ENCODE measurements at regions not wholly inside any gene's neighbourhood (a gene's known extent, or its start where the extent isn't known, plus 50 kb on each side); places are given as distances from the start of the nearest gene placed in this dataset.

DNA sequence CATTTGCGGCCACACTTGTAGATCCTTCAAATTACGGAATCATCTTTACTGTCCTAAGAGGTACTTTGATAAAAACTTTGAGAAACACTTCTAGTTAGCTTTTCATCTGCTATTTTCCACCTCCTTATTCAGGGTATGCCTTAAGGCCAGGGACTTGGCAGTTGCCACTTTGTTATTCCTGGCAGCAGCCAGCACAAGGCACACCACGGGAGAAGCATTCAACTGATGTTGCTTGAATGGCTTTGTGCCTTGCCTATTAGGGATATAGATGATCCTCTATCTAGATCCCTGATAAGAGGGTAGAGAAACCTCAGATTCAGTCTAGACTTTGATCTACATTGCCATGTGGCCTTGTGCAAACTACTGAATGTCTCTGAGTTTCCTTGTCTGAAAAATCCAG, 70.3 kb upstream of the EPHA4 start:
- DNase-seq (ENCODE audit: insufficient read length, low spot score), result no peak
- FAIRE-seq, result no peak

DNA sequence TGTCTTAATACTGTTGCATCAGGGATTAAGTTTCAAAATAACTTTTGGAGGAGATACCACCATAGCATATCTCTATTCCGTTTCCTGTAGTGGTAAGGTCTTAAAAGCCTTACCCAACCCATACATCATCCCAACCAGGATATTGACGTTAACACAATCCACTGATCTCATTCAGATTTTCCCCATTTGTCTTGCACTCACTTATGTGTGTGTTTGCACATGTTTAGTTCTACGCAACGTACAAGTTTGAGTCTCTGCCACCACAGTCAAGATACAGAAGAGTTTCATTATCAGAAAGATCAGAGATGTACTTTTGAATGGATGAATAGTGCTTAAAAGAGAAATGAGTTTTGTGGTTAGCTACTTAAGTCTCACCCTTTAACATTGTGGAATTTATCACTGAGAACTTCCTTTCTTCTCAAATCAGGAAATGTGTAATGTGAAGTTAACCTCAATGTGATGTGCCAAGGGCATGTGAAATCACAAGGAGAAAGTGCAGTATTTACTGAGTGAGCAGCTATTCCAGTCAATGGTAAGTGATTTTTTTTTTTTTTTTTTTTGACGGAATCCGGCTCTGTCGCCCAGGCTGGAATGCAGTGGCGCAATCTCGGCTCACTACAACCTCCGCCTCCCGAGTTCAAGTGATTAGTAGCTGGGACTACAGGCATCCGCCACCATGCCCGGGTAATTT, 69.2 kb upstream of the EPHA4 start:
- no peak for FAIRE-seq
- no peak for DNase-seq (ENCODE audit: insufficient read length, low spot score)

DNA sequence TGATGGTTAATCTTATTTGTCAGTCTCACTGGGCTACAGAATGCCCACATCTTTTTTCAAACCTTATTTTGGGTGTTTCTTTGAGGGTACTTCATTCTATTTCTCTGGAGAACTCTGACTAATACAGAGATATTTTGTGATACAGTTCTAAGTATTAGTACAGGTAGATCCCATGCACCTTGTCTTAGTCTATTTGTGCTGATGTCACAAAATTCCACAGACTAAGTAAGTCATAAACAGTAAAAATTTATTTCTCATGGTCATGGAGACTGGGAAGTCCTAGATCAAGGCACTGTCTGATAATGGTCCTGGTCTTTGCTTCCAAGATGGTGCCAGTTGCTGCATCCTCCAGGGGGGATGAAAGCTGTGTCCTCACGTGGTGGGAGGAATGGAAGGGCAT, 68.6 kb upstream of the EPHA4 start:
- DNase-seq (ENCODE audit: insufficient read length, low spot score) (no peak), FAIRE-seq (peak; percentile 20)

DNA sequence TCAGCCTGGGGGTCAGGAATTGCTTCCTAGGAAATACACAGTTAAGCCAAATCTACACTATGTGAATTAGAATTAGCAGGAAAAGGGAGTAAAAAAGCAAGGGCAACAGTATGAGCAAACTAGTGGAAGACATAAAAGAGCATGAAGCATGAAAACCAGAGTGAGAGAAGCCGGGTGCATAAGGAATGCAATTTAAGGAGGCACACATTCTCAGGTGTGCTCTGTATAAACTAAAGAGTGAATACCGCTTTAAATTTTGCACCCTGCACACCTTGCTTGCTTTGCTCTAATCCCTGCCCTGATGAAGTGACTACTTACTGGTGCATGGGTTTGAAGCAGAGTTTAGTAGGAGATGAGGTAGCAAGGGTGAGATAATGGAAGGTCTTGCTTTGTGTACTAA, 65.7 kb upstream of the EPHA4 start:
- peak; percentile 16 for FAIRE-seq

DNA sequence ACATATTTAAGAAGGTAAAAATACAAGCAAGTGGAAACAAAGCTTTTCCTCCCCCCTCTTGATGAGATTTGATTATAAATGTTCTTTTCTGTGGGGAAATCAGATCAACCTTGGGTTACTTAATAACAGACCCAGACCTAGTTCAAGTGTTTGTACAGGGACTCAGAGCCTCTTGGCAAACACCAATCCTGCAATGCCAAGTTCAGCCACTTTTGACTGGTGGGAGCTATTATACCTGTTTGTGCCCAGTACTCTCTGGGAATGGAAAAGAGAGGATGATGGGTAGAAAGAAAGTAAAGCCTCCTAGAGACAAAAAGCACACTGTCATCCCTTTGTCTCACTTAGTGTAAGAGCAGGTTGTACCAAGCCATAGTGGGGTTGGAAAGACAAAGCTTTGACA, 63.8 kb upstream of the EPHA4 start:
- FAIRE-seq (no peak), DNase-seq (ENCODE audit: insufficient read length, low spot score) (no peak)

More for the DNA sequence above, 65.7 kb upstream of the EPHA4 start:
- no peak for DNase-seq (ENCODE audit: insufficient read length, low spot score)

DNA sequence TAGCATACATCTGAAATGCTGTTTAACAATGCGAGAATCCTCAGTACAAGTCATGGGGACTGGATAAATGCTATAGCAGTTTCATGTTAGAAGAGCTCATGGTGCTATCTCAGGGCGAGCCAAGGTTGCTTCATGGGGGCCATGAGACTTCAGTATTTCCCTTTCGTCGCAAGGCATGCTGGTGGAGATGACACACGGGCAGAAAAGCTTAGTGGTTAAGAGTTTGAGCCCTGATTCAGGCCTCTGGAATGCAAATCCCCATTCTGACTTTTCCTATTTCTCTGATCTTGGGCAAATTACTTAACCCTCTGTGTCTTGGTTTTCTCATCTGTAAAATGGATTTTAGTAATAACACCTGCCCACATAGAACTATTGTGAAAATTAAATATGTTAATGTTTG, 57.4 kb upstream of the EPHA4 start:
- FAIRE-seq (no peak), DNase-seq (ENCODE audit: insufficient read length, low spot score) (peak; percentile 19)

DNA sequence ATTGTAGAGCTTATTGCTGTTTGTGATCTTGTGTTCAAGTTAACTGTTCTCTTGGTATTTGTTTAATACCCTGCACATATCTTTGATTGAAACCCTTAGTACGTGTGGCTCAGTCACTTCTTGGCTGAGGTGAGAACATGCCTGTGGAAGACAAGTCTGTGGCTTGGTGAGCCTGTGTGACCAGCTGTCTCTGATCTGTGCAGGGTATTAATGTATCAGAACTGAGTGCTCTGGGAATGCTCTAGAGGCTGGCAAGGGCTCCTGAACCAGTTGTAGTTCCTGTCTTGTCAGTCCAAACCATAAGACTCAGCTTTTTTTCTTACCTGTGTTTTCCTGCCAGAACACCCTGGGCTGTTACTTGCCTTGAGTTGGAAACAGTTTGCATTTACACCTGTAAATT, 52.4 kb upstream of the EPHA4 start:
- DNase-seq (ENCODE audit: insufficient read length, low spot score), result no peak
- no peak for FAIRE-seq

All from HTR-8/SVneo (cell line).